HL-60 (cell line): ENCODE measurements at regions not wholly inside any gene's neighbourhood (a gene's known extent, or its start where the extent isn't known, plus 50 kb on each side); places are given as distances from the start of the nearest gene placed in this dataset.

ENCODE experiments used
- DNase-seq, 2 experiments: peaks; one replicate each; pipeline ENCODE4 v3.0.0-alpha.2; 2010 to 2020; ENCODE audit warnings: low read depth in 1 of 2, low spot score in 1 of 2
- H3K27ac ChIP-seq: fragments of 250-450 bp; sonication (Bioruptor Pico); replicated peaks from 2 replicates; pipeline ENCODE4 v1.5.1; 2020; ENCODE audit warnings: mild to moderate bottlenecking, moderate library complexity
- H3K27me3 ChIP-seq: fragments of 250-450 bp; sonication (Bioruptor Pico); 2 replicates; pipeline ENCODE4 v1.5.1; 2021; ENCODE audit warnings: mild to moderate bottlenecking, moderate library complexity; ENCODE audit not compliant: insufficient read depth, poor library complexity, severe bottlenecking
- H3K4me3 ChIP-seq: replicated peaks from 2 replicates; pipeline ENCODE4 v1.5.1; 2011; ENCODE audit warnings: mild to moderate bottlenecking, control low read depth, low read length; ENCODE audit not compliant: insufficient read depth
- GABPA ChIP-seq: IDR thresholded peaks from 2 replicates; pipeline ENCODE4 v1.6.1; 2012; ENCODE audit warnings: low read depth
- POLR2AphosphoS5 ChIP-seq: IDR thresholded peaks from 2 replicates; pipeline ENCODE4 v1.6.1; 2012; ENCODE audit warnings: low read depth
- SPI1 ChIP-seq: IDR thresholded peaks from 2 replicates; pipeline ENCODE4 v1.6.1; 2012; ENCODE audit warnings: low read depth, mild to moderate bottlenecking, borderline replicate concordance
- TF ChIP-seq, protein P1 (sequence below): IDR thresholded peaks from one replicate; pipeline ENCODE4 v1.5.1; 2011; ENCODE audit warnings: low read length, control low read depth, inconsistent platforms; ENCODE audit not compliant: insufficient read depth
- TF ChIP-seq, protein P2 (sequence below): IDR thresholded peaks from 2 replicates; pipeline ENCODE4 v1.6.1; 2012; ENCODE audit warnings: low read depth; ENCODE audit not compliant: insufficient replicate concordance

DNA sequence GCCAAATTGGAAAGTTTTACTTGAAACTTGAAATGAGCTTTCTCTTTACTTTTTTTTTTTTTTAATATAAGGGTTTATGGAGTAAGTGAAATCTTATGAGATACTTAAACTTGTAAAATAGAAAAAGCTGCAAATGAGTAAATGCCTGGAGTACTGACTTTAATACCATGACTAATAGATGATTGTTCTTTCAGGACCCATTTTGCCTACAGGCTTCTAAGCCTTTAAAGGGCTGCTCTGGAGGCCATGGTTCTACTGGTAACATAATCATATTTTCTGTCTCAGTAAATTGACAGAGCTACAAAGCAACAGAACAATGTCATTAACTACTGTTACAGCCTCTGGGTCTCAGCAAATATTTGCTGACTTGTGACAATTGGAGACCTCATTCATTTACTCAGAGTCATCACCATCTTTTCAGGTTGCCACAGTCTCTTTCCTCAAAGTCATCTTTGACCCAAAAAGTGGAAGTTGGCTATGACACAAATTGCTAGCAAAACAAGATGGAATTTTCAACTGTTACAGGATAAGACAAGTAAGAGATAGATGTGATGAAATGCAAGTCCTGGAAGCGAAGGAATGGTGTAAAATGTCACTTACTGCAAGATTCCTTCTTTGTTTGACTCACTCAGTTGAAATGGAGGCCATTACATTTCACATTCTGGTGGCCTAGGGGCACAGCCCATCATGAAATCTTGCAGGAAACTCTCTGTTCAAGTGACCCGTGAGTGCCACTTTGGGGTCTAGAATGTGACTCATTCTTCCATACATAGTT lies 132.7 kb downstream of the BTC start:
- DNase-seq = no peak
- TF ChIP-seq SPI1 = no peak
- TF ChIP-seq, protein P1, sequence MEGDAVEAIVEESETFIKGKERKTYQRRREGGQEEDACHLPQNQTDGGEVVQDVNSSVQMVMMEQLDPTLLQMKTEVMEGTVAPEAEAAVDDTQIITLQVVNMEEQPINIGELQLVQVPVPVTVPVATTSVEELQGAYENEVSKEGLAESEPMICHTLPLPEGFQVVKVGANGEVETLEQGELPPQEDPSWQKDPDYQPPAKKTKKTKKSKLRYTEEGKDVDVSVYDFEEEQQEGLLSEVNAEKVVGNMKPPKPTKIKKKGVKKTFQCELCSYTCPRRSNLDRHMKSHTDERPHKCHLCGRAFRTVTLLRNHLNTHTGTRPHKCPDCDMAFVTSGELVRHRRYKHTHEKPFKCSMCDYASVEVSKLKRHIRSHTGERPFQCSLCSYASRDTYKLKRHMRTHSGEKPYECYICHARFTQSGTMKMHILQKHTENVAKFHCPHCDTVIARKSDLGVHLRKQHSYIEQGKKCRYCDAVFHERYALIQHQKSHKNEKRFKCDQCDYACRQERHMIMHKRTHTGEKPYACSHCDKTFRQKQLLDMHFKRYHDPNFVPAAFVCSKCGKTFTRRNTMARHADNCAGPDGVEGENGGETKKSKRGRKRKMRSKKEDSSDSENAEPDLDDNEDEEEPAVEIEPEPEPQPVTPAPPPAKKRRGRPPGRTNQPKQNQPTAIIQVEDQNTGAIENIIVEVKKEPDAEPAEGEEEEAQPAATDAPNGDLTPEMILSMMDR = no peak
- TF ChIP-seq POLR2AphosphoS5 = no peak
- TF ChIP-seq, protein P2, sequence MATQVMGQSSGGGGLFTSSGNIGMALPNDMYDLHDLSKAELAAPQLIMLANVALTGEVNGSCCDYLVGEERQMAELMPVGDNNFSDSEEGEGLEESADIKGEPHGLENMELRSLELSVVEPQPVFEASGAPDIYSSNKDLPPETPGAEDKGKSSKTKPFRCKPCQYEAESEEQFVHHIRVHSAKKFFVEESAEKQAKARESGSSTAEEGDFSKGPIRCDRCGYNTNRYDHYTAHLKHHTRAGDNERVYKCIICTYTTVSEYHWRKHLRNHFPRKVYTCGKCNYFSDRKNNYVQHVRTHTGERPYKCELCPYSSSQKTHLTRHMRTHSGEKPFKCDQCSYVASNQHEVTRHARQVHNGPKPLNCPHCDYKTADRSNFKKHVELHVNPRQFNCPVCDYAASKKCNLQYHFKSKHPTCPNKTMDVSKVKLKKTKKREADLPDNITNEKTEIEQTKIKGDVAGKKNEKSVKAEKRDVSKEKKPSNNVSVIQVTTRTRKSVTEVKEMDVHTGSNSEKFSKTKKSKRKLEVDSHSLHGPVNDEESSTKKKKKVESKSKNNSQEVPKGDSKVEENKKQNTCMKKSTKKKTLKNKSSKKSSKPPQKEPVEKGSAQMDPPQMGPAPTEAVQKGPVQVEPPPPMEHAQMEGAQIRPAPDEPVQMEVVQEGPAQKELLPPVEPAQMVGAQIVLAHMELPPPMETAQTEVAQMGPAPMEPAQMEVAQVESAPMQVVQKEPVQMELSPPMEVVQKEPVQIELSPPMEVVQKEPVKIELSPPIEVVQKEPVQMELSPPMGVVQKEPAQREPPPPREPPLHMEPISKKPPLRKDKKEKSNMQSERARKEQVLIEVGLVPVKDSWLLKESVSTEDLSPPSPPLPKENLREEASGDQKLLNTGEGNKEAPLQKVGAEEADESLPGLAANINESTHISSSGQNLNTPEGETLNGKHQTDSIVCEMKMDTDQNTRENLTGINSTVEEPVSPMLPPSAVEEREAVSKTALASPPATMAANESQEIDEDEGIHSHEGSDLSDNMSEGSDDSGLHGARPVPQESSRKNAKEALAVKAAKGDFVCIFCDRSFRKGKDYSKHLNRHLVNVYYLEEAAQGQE = no peak
- no peak for TF ChIP-seq GABPA
- Histone ChIP-seq H3K4me3 (no peak overlapping the region), H3K27me3 (no peaks in the 10 kb centered on the region), H3K27ac (no peak overlapping the region)

DNA sequence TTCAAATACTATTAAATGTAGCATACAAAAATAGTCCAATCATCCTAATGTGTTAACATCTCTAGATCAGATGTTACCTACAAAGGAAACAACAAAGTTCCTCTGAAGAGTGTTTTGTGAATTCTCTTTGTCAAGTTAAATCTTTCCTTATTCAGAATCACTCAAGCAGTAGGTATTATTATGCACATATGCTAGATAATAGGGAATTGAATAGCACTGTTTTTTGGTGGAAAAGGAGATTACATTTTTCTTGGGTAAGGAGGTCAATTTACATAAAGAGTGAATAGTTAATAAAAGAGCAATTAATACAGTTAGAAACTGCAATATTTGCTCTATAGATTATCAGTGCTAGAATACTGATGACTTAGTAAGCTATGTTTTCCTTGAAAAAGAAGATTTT lies 130.7 kb downstream of the BTC start:
- peaks cover 4% of the 10 kb centered on the region for H3K27me3 ChIP-seq
- no peak overlapping the region for H3K4me3 ChIP-seq
- no peak for DNase-seq
- TF ChIP-seq, protein P1 = no peak
- TF ChIP-seq, protein P2 = no peak
- TF ChIP-seq GABPA = no peak
- H3K27ac ChIP-seq = no peak overlapping the region

DNA sequence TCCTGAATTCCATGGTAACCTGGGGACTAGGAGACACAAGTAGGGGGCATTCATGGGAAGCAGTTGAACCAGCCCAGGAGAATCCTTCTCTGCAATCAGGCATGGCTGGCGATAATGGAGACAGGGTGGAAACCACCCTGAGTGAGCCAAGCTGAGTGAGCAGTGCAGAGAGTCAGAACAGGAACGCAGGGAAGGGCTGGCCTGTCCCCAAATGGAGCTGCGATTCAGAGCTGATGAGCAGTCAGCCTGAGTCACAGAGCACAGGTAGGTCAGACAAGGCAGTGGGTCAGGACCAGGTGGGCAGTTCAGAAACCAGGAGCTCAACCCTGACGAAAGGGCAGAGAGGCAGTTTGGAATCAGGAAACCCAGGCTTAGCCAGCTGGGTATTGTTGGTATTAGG lies 129.0 kb downstream of the BTC start:
- H3K27me3 ChIP-seq = peaks cover 4% of the 10 kb centered on the region
- no peak overlapping the region for H3K4me3 ChIP-seq
- H3K27ac ChIP-seq = no peak overlapping the region
- no peak for TF ChIP-seq SPI1
- no peak for TF ChIP-seq GABPA
- TF ChIP-seq POLR2AphosphoS5 = no peak
- TF ChIP-seq, protein P2 = no peak
- TF ChIP-seq, protein P1 = no peak
- DNase-seq = no peak
